ENCODE measurements at regions not wholly inside any gene's neighbourhood (a gene's known extent, or its start where the extent isn't known, plus 50 kb on each side); places are given as distances from the start of the nearest gene placed in this dataset.

DNA sequence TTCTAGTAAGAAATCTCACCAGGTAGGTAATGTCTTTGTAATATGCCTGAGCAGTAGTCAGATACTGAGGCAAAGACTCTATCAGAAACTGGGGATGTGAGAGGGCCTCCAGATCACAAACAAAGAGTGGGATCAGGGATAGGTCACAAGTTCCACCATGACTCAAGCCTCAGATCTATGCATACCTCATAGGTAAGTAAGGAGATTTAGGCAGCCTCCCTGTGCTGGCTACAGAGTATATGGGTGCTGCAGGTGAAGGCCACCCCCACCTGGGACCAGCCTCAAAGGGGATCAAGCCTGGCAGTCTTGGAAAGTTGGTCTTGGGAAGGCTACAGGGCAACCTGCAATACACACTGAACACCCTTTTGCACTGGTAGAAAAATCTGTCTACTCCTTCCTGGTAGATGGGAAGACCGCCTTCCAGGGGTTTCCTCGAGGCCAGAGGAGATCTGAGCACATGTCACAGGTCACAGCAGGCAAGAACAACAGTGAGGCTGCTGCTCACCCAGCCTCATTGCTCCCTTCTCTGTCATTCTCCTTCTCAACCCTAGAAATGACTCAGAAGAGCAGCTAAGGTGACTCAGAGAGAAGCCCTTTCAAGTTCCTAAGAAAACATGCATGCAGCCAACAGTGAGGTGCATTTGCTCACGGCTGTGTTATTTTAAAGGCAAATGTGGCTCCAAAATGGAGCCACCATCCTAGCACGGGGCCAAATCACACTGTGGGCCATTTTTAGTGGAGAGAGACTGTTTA is 143.4 kb upstream of the CDKN3 start:
- Mint-ChIP-seq H3K4me1 (ENCODE audit: unreplicated experiment) (peaks cover 10% of the 10 kb centered on the region), H3K27ac (no peak overlapping the region), H3K9me3 (peaks cover 5% of the 10 kb centered on the region), H3K4me3 (no peak overlapping the region), H3K36me3 (no peaks in the 10 kb centered on the region), H3K27me3 (peaks cover 3% of the 10 kb centered on the region)
- TF ChIP-seq CTCF (conservative IDR thresholded peaks at IDR 0.05) = no peak
- no peak for DNase-seq (ENCODE audit: extremely low spot score, unreplicated experiment)

- Mint-ChIP-seq H3K27me3 (peaks cover 3% of the 10 kb centered on the region), H3K9me3 (peaks cover 5% of the 10 kb centered on the region), H3K4me3 (no peak overlapping the region), H3K27ac (no peak overlapping the region), H3K4me1 (ENCODE audit: unreplicated experiment) (peaks cover 20% of the 10 kb centered on the region), H3K36me3 (no peaks in the 10 kb centered on the region)
- DNase-seq (ENCODE audit: extremely low spot score, unreplicated experiment) = no peak
- TF ChIP-seq CTCF (conservative IDR thresholded peaks at IDR 0.05) = no peak
Observed at GRCh38 chr14:54256156-54256555, 140.7 kb upstream of the CDKN3 start.

GRCh38 chr14:54257424-54257823 is 139.4 kb upstream of the CDKN3 start:
- peaks cover 17% of the 10 kb centered on the region for H3K4me1 Mint-ChIP-seq (ENCODE audit: unreplicated experiment)
- H3K9me3 Mint-ChIP-seq = peaks cover 5% of the 10 kb centered on the region
- H3K27ac Mint-ChIP-seq = no peak overlapping the region
- DNase-seq (ENCODE audit: extremely low spot score, unreplicated experiment) = no peak
- TF ChIP-seq CTCF (conservative IDR thresholded peaks at IDR 0.05) = no peak
- peaks cover 2% of the 10 kb centered on the region for H3K27me3 Mint-ChIP-seq
- no peaks in the 10 kb centered on the region for H3K36me3 Mint-ChIP-seq
- H3K4me3 Mint-ChIP-seq = no peak overlapping the region

GRCh38 chr14:54258382-54258781 is 138.4 kb upstream of the CDKN3 start:
- Mint-ChIP-seq H3K27ac (no peak overlapping the region), H3K4me1 (ENCODE audit: unreplicated experiment) (peaks cover 14% of the 10 kb centered on the region), H3K4me3 (no peak overlapping the region), H3K9me3 (peaks cover 5% of the 10 kb centered on the region), H3K36me3 (no peaks in the 10 kb centered on the region), H3K27me3 (no peaks in the 10 kb centered on the region)
- no peak for TF ChIP-seq CTCF (conservative IDR thresholded peaks at IDR 0.05)
- no peak for DNase-seq (ENCODE audit: extremely low spot score, unreplicated experiment)

GRCh38 chr14:54259821-54260220 is 137.0 kb upstream of the CDKN3 start:
- H3K9me3 Mint-ChIP-seq = peaks cover 3% of the 10 kb centered on the region
- H3K27me3 Mint-ChIP-seq = no peaks in the 10 kb centered on the region
- H3K4me1 Mint-ChIP-seq (ENCODE audit: unreplicated experiment) = peaks cover 14% of the 10 kb centered on the region
- H3K27ac Mint-ChIP-seq = no peak overlapping the region
- H3K4me3 Mint-ChIP-seq = no peak overlapping the region
- no peaks in the 10 kb centered on the region for H3K36me3 Mint-ChIP-seq
- DNase-seq (ENCODE audit: extremely low spot score, unreplicated experiment) = no peak
- TF ChIP-seq CTCF (conservative IDR thresholded peaks at IDR 0.05) = no peak
